GM12891 (cell line): ENCODE measurements at regions not wholly inside any gene's neighbourhood (a gene's known extent, or its start where the extent isn't known, plus 50 kb on each side); places are given as distances from the start of the nearest gene placed in this dataset.

Source experiments
- POLR2A ChIP-seq: IDR thresholded peaks from 2 replicates; pipeline ENCODE4 v1.6.1; 2011; ENCODE audit warnings: low read depth, low read length, control low read depth
- POLR2AphosphoS5 ChIP-seq: IDR thresholded peaks from 2 replicates; pipeline ENCODE4 v1.6.1; 2011; ENCODE audit warnings: low read depth, low read length, control low read depth

GRCh38 chr17:54180950-54181349 is 358.2 kb downstream of the KIF2B start:
- TF ChIP-seq POLR2A: no peak
- no peak for TF ChIP-seq POLR2AphosphoS5
